RPMI7951 (cell line): ENCODE measurements at regions not wholly inside any gene's neighbourhood (a gene's known extent, or its start where the extent isn't known, plus 50 kb on each side); places are given as distances from the start of the nearest gene placed in this dataset.
"Not testable (repeated sequence)": the region's sequence is repeated elsewhere in the genome, so short reads cannot be mapped to it uniquely, and the experiment has no call there.

Experiments
- DNase-seq: peaks from one replicate; pipeline ENCODE4 v3.0.0-alpha.2; 2012; ENCODE audit warnings: low read depth

DNA sequence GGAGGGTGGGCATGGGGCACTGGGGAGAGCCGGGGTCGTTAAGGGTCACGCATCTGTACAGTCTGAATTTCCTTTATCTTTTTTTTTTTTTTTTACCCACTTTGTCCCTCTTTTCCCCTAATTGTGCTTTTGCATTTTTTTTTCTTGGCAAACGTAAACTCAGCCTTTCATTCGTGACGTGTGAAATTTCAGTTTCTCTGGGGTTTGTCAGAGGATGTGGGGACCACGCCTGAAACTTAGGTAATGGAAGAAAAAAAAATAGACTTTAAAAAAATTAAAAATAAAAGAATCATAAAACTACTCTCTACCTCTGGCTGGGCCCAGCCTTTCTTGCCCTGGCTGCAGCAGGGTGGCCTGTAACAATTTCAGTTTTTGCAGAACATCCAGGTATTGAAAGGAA, 68.3 kb upstream of the ZNF658 start:
- DNase-seq: not testable (repeated sequence)

- not testable (repeated sequence) for DNase-seq
Measured at GRCh38 chr9:66837242-66837937, 63.1 kb upstream of the ZNF658 start.
